ENCODE measurements at regions not wholly inside any gene's neighbourhood (a gene's known extent, or its start where the extent isn't known, plus 50 kb on each side); places are given as distances from the start of the nearest gene placed in this dataset.

GRCh38 chr11:70705097-70705496, 306.8 kb downstream of the CTTN start:
- TF ChIP-seq CTCF (IDR thresholded peaks at IDR 0.05; ENCODE audit: insufficient read depth, low read depth, low read length) (no peak), EZH2 (IDR thresholded peaks at IDR 0.05; ENCODE audit: insufficient read depth, low read length) (no peak)
